B cell (primary cell): ENCODE measurements at regions not wholly inside any gene's neighbourhood (a gene's known extent, or its start where the extent isn't known, plus 50 kb on each side); places are given as distances from the start of the nearest gene placed in this dataset.

Source experiments
- ATAC-seq: fragments of 200-7000 bp; cut with Tn5 transposase; one replicate; pipeline ENCODE4 v1.10.0; 2021; ENCODE audit warnings: low read depth, mild to moderate bottlenecking, moderate number of reproducible peaks, moderate library complexity
- CTCF ChIA-PET: fragments of 350-600 bp; sonication (Branson Sonifier 250); formaldehyde crosslinking; loops from one replicate; lab custom pipeline; 2021; ENCODE audit warnings: antibody characterized with exemption, inconsistent platforms; lab: Charles Lee
- POLR2A ChIA-PET: fragments of 350-600 bp; sonication (Branson Sonifier 250); formaldehyde crosslinking; loops from one replicate; lab custom pipeline; 2021; ENCODE audit warnings: antibody characterized with exemption; lab: Charles Lee
- DNase-seq: peaks from one replicate; pipeline ENCODE4 v3.0.0; 2013
- H2AFZ ChIP-seq: 2 replicates; pipeline ENCODE4 v1.6.1; 2012; ENCODE audit warnings: mild to moderate bottlenecking, low read depth, low read length; ENCODE audit not compliant: insufficient read depth, poor library complexity, severe bottlenecking
- H3K27ac ChIP-seq, 2 donors: 1 replicate in 1 of 2; 2 replicates in 1 of 2; pipeline ENCODE4 v1.5.1; 2012 to 2013; ENCODE audit warnings: low read length in 2 of 2, mild to moderate bottlenecking in 2 of 2, moderate library complexity in 1 of 2
- H3K27me3 ChIP-seq, 4 experiments: fragments of 200-600 bp in 1 of 4; sonication (generic) in 1 of 4; replicated peaks in 1 of 4; 1 replicate in 2 of 4; 2 replicates in 2 of 4; pipeline versions ENCODE4 v1.6.1 to v1.7.0; 2013 to 2016; ENCODE audit warnings: low read length in 3 of 4, mild to moderate bottlenecking in 2 of 4, mixed read lengths in 1 of 4, moderate library complexity in 1 of 4; ENCODE audit not compliant: insufficient read depth in 4 of 4, control insufficient read depth in 3 of 4; ENCODE audit errors: control extremely low read depth in 1 of 4
- H3K36me3 ChIP-seq, 2 experiments: replicated peaks in 1 of 2; 1 replicate in 1 of 2; 2 replicates in 1 of 2; pipeline versions ENCODE4 v1.6.1 to v1.7.1; 2013; ENCODE audit warnings: low read length in 1 of 2; ENCODE audit not compliant: insufficient read depth in 2 of 2, control insufficient read depth in 1 of 2; ENCODE audit errors: control extremely low read depth in 1 of 2, extremely low read depth in 1 of 2
- H3K4me1 ChIP-seq, 2 donors: fragments of 200-600 bp in 1 of 2; sonication (generic) in 1 of 2; 1 replicate in 1 of 2; 2 replicates in 1 of 2; pipeline versions ENCODE4 v1.5.1 to v1.6.1; 2013 to 2017; ENCODE audit warnings: low read length in 2 of 2; ENCODE audit not compliant: control insufficient read depth in 2 of 2, insufficient read depth in 2 of 2
- H3K4me2 ChIP-seq: replicated peaks from 2 replicates; pipeline ENCODE3; 2012; ENCODE audit warnings: mild to moderate bottlenecking, low read depth, low read length; ENCODE audit not compliant: poor library complexity, severe bottlenecking
- H3K4me3 ChIP-seq, 5 experiments: fragments of 200-600 bp in 1 of 5; sonication (generic) in 1 of 5; 1 replicate in 3 of 5; 2 replicates in 2 of 5; pipeline versions ENCODE4 v1.5.1 to v1.7.0; 2011 to 2016; ENCODE audit warnings: low read length in 4 of 5, mild to moderate bottlenecking in 4 of 5, low read depth in 2 of 5, control low read depth in 1 of 5, moderate library complexity in 1 of 5; ENCODE audit not compliant: insufficient read depth in 1 of 5; ENCODE audit errors: control extremely low read depth in 1 of 5, extremely low read depth in 1 of 5
- H3K79me2 ChIP-seq: fragments of 200-600 bp; sonication (generic); one replicate; pipeline ENCODE4 v1.6.0; 2016; ENCODE audit warnings: low read length; ENCODE audit not compliant: control insufficient read depth, insufficient read depth
- H3K9ac ChIP-seq: fragments of 200-600 bp; sonication (generic); 2 replicates; pipeline ENCODE4 v1.6.1; 2017; ENCODE audit warnings: mild to moderate bottlenecking, low read length, moderate library complexity
- H3K9me3 ChIP-seq, 3 donors: one replicate each; pipeline versions ENCODE4 v1.6.1 to v1.7.1; 2013; ENCODE audit warnings: low read length in 2 of 3; ENCODE audit not compliant: control insufficient read depth in 2 of 3, insufficient read depth in 1 of 3; ENCODE audit errors: control extremely low read depth in 1 of 3
- H4K20me1 ChIP-seq: 2 replicates; pipeline ENCODE4 v1.6.0; 2012; ENCODE audit warnings: mild to moderate bottlenecking, low read length; ENCODE audit not compliant: insufficient read depth, control insufficient read depth, poor library complexity, severe bottlenecking
- H3K27ac Mint-ChIP-seq: one replicate; pipeline ENCODE4 v1.8.0; 2021; ENCODE audit warnings: mixed read lengths
- H3K27me3 Mint-ChIP-seq: one replicate; pipeline ENCODE4 v1.8.0; 2021; ENCODE audit warnings: mixed read lengths
- H3K4me1 Mint-ChIP-seq: one replicate; pipeline ENCODE4 v1.8.0; 2021; ENCODE audit warnings: mixed read lengths
- H3K4me3 Mint-ChIP-seq: one replicate; pipeline ENCODE4 v1.8.0; 2021; ENCODE audit warnings: mixed read lengths
- H3K9me3 Mint-ChIP-seq: one replicate; pipeline ENCODE4 v1.8.0; 2022; ENCODE audit warnings: mixed read lengths; ENCODE audit not compliant: insufficient read depth
- EZH2 ChIP-seq: IDR thresholded peaks from 2 replicates; pipeline ENCODE4 v1.6.1; 2012; ENCODE audit warnings: borderline replicate concordance, low read depth, mild to moderate bottlenecking, moderate library complexity, low read length; ENCODE audit not compliant: insufficient read depth, poor library complexity, severe bottlenecking
- WGBS: methylation state at CpG from one replicate; pipeline ENCODE4 v1.1.5; 2013; ENCODE audit warnings: missing lambda C conversion rate; ENCODE audit not compliant: insufficient coverage; 5-methylcytosine and 5-hydroxymethylcytosine counted together
- intact Hi-C: fragments of 100-400 bp; cut with micrococcal nuclease; formaldehyde crosslinking; loops from one replicate; pipeline ENCODE4 v1.10.0; 2022
- TF ChIP-seq, protein P1 (sequence below): fragments of 200-600 bp; IDR thresholded peaks from one replicate; pipeline ENCODE4 v1.8.0; 2022; ENCODE audit warnings: antibody characterized with exemption, mild to moderate bottlenecking

DNA sequence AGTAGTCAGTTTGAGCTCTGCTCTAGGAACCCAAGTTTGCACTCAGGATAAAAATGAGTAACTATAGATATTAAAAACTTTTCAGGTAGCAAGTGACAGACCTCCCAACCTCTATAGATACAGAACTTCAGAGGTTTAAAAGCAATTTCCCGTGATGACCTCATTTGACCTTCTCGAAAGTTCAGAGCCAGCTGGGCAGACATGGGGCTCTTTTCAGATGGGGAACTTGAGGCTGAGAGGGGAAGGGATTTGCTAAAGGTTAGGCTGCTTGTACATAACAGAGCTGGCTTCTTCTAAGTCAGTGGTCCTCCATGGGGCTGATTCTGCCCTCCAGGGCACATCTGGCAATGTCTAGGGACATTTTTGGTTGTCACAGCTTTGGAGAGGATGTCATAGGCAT is 58.8 kb upstream of the ZNF831 start:
- DNase-seq (no peak), ATAC-seq (no peak)
- Histone ChIP-seq H3K4me1 (peaks cover 3 to 7% of the 10 kb centered on the region in 2 donors), H3K4me3 (no peak overlapping the region), H3K4me2 (no peak overlapping the region), H3K79me2 (no peaks in the 10 kb centered on the region), H2AFZ (no peak overlapping the region), H3K9me3 (no peaks in the 10 kb centered on the region), H4K20me1 (no peaks in the 10 kb centered on the region), H3K27ac (no peak overlapping the region), H3K27me3 (no peaks in the 10 kb centered on the region), H3K9ac (no peak overlapping the region), H3K36me3 (no peaks in the 10 kb centered on the region)
- Mint-ChIP-seq H3K27me3 (peaks cover 8% of the 10 kb centered on the region), H3K4me3 (no peak overlapping the region), H3K27ac (no peak overlapping the region), H3K4me1 (peaks cover 10% of the 10 kb centered on the region), H3K9me3 (no peaks in the 10 kb centered on the region)
- WGBS = 83% methylated on average over 2 of the region's 2 CpGs
- TF ChIP-seq, protein P1, sequence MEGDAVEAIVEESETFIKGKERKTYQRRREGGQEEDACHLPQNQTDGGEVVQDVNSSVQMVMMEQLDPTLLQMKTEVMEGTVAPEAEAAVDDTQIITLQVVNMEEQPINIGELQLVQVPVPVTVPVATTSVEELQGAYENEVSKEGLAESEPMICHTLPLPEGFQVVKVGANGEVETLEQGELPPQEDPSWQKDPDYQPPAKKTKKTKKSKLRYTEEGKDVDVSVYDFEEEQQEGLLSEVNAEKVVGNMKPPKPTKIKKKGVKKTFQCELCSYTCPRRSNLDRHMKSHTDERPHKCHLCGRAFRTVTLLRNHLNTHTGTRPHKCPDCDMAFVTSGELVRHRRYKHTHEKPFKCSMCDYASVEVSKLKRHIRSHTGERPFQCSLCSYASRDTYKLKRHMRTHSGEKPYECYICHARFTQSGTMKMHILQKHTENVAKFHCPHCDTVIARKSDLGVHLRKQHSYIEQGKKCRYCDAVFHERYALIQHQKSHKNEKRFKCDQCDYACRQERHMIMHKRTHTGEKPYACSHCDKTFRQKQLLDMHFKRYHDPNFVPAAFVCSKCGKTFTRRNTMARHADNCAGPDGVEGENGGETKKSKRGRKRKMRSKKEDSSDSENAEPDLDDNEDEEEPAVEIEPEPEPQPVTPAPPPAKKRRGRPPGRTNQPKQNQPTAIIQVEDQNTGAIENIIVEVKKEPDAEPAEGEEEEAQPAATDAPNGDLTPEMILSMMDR = no peak
- TF ChIP-seq EZH2 = no peak
- POLR2A ChIA-PET = no interaction called here
- CTCF ChIA-PET = interaction anchor here (0.6 to 1.4 kb wide), 2 partner anchors 17 to 465 kb away, joined by 3 to 8 read pairs; no protein-coding TSS in a partner anchor
- intact Hi-C loops = no loop called here

DNA sequence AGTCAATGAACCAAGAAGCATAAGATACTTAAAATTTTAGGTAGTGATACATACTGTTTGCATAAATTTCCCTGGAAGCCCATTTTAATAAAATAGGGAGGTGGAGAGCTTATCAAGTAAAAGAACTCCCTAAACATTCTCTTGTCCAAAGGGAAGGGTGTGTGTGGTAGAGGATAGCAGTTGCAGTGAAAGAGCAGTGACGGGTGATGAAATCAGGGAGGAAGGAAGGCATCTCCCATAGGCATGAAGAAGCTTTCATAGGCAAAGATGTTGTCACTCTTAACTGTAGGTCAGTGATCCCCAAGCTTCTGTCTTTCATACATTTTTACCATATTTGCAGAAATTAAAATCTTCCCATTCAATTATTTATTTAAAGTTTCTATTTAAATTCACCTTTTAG is 60.0 kb upstream of the ZNF831 start:
- intact Hi-C loops = no loop called here
- ChIA-PET CTCF (interaction anchor here (0.7 to 3.4 kb wide), 5 partner anchors 11 to 21 kb away, joined by 3 to 16 read pairs (median 3); no protein-coding TSS in a partner anchor), POLR2A (no interaction called here)
- DNase-seq (no peak), ATAC-seq (no peak)
- Mint-ChIP-seq H3K27ac (no peak overlapping the region), H3K9me3 (no peaks in the 10 kb centered on the region), H3K4me1 (peaks cover 10% of the 10 kb centered on the region), H3K27me3 (peaks cover 8% of the 10 kb centered on the region), H3K4me3 (no peak overlapping the region)
- Histone ChIP-seq H3K27ac (no peak overlapping the region), H3K4me2 (no peak overlapping the region), H3K9me3 (no peaks in the 10 kb centered on the region), H3K4me1 (peaks cover 3 to 7% of the 10 kb centered on the region in 2 donors), H3K4me3 (no peak overlapping the region), H2AFZ (no peak overlapping the region), H3K27me3 (no peaks in the 10 kb centered on the region), H4K20me1 (no peaks in the 10 kb centered on the region), H3K9ac (no peak overlapping the region), H3K79me2 (no peaks in the 10 kb centered on the region), H3K36me3 (no peaks in the 10 kb centered on the region)
- no peak for TF ChIP-seq EZH2
- TF ChIP-seq, protein P1 = no peak
- WGBS = no CpG with 5 or more reads among the region's 1 CpG
